OCI-LY7 (cell line): ENCODE measurements at regions not wholly inside any gene's neighbourhood (a gene's known extent, or its start where the extent isn't known, plus 50 kb on each side); places are given as distances from the start of the nearest gene placed in this dataset.

Experiments used
- CTCF ChIP-seq: fragments of 200-600 bp; sonication (generic); conservative IDR thresholded peaks from 2 replicates; pipeline ENCODE4 v1.5.1; 2014; ENCODE audit warnings: mild to moderate bottlenecking, antibody characterized with exemption, low read length, moderate library complexity, mixed read lengths
- EZH2phosphoT487 ChIP-seq: fragments of 200-600 bp; sonication (generic); IDR thresholded peaks from 2 replicates; pipeline ENCODE4 v1.6.1; 2018; ENCODE audit warnings: low read depth, borderline replicate concordance, mild to moderate bottlenecking, mixed run types, antibody characterized with exemption, low read length, moderate library complexity, mixed read lengths

GRCh38 chr6:10297832-10298231 is 117.0 kb downstream of the TFAP2A start:
- TF ChIP-seq CTCF (no peak), EZH2phosphoT487 (no peak)
